ENCODE measurements at regions not wholly inside any gene's neighbourhood (a gene's known extent, or its start where the extent isn't known, plus 50 kb on each side); places are given as distances from the start of the nearest gene placed in this dataset.

DNA sequence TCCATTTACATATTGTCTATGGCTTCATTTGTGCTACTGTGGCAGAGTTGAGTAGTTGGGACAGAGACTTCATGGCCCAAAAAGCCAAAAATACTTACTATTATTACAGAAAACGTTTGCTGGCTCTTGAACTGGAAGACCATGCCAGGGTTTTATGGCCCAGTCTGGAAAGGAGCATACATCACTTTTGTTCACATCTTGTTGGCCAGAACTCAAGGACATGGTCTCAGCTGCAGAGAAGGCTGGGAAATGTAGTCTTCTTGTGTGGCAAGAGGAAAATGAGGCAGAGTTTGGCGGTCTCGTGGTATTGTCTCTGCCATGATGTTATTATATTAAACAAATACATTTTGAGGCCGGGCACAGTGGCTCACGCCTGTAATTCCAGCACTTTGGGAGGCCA is 509.6 kb downstream of the MED13L start:
- ATAC-seq (replicated peaks in 1 of 4) (no peak), DNase-seq (no peak)
- Mint-ChIP-seq H3K27me3 (peaks cover 5 to 16% of the 10 kb centered on the region in 2 donors), H3K4me3 (no peak overlapping the region), H3K9me3 (peaks cover 0 to 8% (median 3%) of the 10 kb centered on the region in 3 donors), H3K4me1 (no peaks in the 10 kb centered on the region), H3K36me3 (no peaks in the 10 kb centered on the region), H3K27ac (no peak overlapping the region)
- Histone ChIP-seq H3K4me1 (ENCODE audit: control insufficient read depth in 1 of 2, extremely low read depth in 1 of 2, insufficient read depth in 2 of 2, low read length in 2 of 2) (no peaks in the 10 kb centered on the region), H3K27ac (ENCODE audit: low read length) (no peak overlapping the region), H3K27me3 (replicated peaks in 1 of 2; ENCODE audit: control insufficient read depth in 2 of 2, extremely low read depth in 1 of 2, insufficient read depth in 2 of 2, low read length in 1 of 2) (peaks cover 0 to 3% of the 10 kb centered on the region in 2 experiments), H3K36me3 (ENCODE audit: control insufficient read depth in 2 of 2, extremely low read depth in 1 of 2, insufficient read depth in 1 of 2, low read length in 1 of 2) (no peaks in the 10 kb centered on the region), H3K4me3 (ENCODE audit: control insufficient read depth in 1 of 2, extremely low read depth in 1 of 2, low read length in 1 of 2) (no peak overlapping the region), H3K9me3 (no peaks in the 10 kb centered on the region)
- POLR2A ChIA-PET = no interaction called here
- WGBS (ENCODE audit: insufficient coverage) = 20% methylated on average over 1 of the region's 5 CpGs
- CTCF ChIA-PET = no interaction called here

DNA sequence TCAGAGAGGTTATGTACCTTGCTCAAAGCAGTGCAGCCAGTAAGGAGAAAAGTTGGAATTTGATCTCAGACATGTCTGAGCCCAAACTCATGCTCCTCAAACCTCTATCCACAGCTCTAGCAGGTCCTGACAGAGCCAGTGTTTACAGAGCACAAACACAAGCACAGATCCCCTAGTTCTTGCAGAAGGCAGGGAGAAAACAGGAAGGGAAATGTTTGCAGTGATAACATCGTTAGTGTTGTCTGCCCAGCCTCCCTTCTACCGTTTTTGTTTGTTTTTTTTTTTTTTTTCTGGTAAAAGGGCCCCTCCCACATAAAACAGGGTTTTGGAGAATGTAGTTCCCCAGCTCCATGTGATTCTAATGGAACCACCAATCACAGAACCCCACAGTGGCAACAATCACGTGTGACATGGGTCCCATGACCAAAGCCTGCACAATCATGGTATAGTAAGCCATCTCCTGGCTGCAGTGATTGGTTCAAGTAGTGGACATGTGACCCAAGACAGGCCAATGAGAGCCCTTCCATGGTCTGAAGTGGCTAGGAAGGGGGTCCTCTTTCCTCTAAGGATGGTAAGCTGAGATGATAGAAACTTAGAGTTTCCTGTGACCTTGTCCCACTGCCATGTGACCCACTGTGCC is 513.4 kb downstream of the MED13L start:
- Histone ChIP-seq H3K9me3 (no peaks in the 10 kb centered on the region), H3K4me1 (ENCODE audit: control insufficient read depth in 1 of 2, extremely low read depth in 1 of 2, insufficient read depth in 2 of 2, low read length in 2 of 2) (no peaks in the 10 kb centered on the region), H3K27ac (ENCODE audit: low read length) (no peak overlapping the region), H3K27me3 (replicated peaks in 1 of 2; ENCODE audit: control insufficient read depth in 2 of 2, extremely low read depth in 1 of 2, insufficient read depth in 2 of 2, low read length in 1 of 2) (peaks cover 0 to 3% of the 10 kb centered on the region in 2 experiments), H3K36me3 (ENCODE audit: control insufficient read depth in 2 of 2, extremely low read depth in 1 of 2, insufficient read depth in 1 of 2, low read length in 1 of 2) (no peaks in the 10 kb centered on the region), H3K4me3 (ENCODE audit: control insufficient read depth in 1 of 2, extremely low read depth in 1 of 2, low read length in 1 of 2) (no peak overlapping the region)
- Mint-ChIP-seq H3K27me3 (peaks cover 9 to 16% of the 10 kb centered on the region in 2 donors), H3K4me1 (no peaks in the 10 kb centered on the region), H3K36me3 (no peaks in the 10 kb centered on the region), H3K9me3 (peaks cover 0 to 8% (median 4%) of the 10 kb centered on the region in 3 donors), H3K27ac (no peak overlapping the region), H3K4me3 (no peak overlapping the region)
- CTCF ChIA-PET = no interaction called here
- no peak for DNase-seq
- no CpG with 5 or more reads among the region's 3 CpGs for WGBS (ENCODE audit: insufficient coverage)
- POLR2A ChIA-PET = no interaction called here
- ATAC-seq (replicated peaks in 1 of 4) = no peak

DNA sequence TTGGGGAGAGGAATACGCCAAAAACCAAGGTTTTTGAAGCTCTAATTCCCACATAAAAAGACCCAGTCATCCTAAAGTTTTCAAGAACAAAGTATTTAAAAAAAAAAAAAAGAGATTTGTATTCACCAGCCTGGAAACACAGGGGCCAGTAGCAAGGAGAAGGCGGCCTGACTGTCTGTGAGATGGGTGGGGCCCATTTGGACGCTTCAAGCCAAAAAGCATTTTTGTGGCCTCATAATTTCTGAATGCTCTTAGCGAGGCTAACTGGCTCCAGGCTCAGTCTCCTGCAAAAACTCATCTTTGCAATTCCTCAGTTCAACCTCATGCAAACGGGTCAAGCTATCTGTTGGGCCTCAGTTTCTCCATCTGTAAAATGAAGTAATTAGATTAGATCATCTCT is 514.1 kb downstream of the MED13L start:
- H3K36me3 Mint-ChIP-seq = no peaks in the 10 kb centered on the region
- Histone ChIP-seq H3K27me3 (replicated peaks in 1 of 2; ENCODE audit: control insufficient read depth in 2 of 2, extremely low read depth in 1 of 2, insufficient read depth in 2 of 2, low read length in 1 of 2) (peaks cover 2 to 3% of the 10 kb centered on the region in 2 experiments), H3K4me3 (ENCODE audit: control insufficient read depth in 1 of 2, extremely low read depth in 1 of 2, low read length in 1 of 2) (no peak overlapping the region), H3K9me3 (no peaks in the 10 kb centered on the region), H3K4me1 (ENCODE audit: control insufficient read depth in 1 of 2, extremely low read depth in 1 of 2, insufficient read depth in 2 of 2, low read length in 2 of 2) (no peaks in the 10 kb centered on the region), H3K27ac (ENCODE audit: low read length) (no peak overlapping the region), H3K36me3 (ENCODE audit: control insufficient read depth in 2 of 2, extremely low read depth in 1 of 2, insufficient read depth in 1 of 2, low read length in 1 of 2) (no peaks in the 10 kb centered on the region)
- ATAC-seq (replicated peaks in 1 of 4) (no peak), DNase-seq (no peak)
- CTCF ChIA-PET = no interaction called here
- H3K9me3 Mint-ChIP-seq = peaks cover 0 to 8% (median 4%) of the 10 kb centered on the region in 3 donors
- POLR2A ChIA-PET = no interaction called here
- no peak overlapping the region for H3K27ac Mint-ChIP-seq
- peaks cover 9 to 16% of the 10 kb centered on the region in 2 donors for H3K27me3 Mint-ChIP-seq
- no CpG with 5 or more reads among the region's 5 CpGs for WGBS (ENCODE audit: insufficient coverage)
- no peaks in the 10 kb centered on the region for H3K4me1 Mint-ChIP-seq
- no peak overlapping the region for H3K4me3 Mint-ChIP-seq

DNA sequence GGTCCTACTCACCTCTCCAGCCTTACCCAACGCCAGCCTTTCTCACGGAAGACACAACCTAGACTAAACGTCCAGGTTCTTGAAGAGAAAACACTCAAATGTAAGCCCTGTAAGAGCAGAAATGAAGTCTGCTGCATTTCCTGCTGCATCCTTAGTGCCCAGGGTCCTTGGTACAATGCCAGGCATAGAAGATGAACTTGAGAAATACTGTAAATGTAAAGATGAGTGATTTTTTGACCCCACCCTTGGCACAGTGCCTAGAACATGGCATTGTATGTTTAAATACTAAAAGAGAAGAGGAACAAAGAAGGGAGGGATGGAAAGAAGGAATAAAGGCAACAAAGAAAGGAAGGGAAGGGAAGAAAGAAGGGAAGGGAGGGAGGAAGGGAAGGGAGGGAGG is 514.6 kb downstream of the MED13L start:
- H3K27ac Mint-ChIP-seq = no peak overlapping the region
- ChIA-PET CTCF (no interaction called here), POLR2A (no interaction called here)
- H3K9me3 Mint-ChIP-seq = peaks cover 0 to 8% (median 4%) of the 10 kb centered on the region in 3 donors
- no peak for DNase-seq
- no peaks in the 10 kb centered on the region for H3K36me3 Mint-ChIP-seq
- H3K27me3 Mint-ChIP-seq = peaks cover 9 to 16% of the 10 kb centered on the region in 2 donors
- H3K4me1 Mint-ChIP-seq = no peaks in the 10 kb centered on the region
- no peaks in the 10 kb centered on the region for H3K4me1 ChIP-seq (ENCODE audit: control insufficient read depth in 1 of 2, extremely low read depth in 1 of 2, insufficient read depth in 2 of 2, low read length in 2 of 2)
- H3K36me3 ChIP-seq (ENCODE audit: control insufficient read depth in 2 of 2, extremely low read depth in 1 of 2, insufficient read depth in 1 of 2, low read length in 1 of 2) = no peaks in the 10 kb centered on the region
- no peak overlapping the region for H3K27ac ChIP-seq (ENCODE audit: low read length)
- H3K9me3 ChIP-seq = no peaks in the 10 kb centered on the region
- WGBS (ENCODE audit: insufficient coverage) = 88% methylated on average over 3 of the region's 3 CpGs
- H3K4me3 Mint-ChIP-seq = no peak overlapping the region
- no peak for ATAC-seq (replicated peaks in 1 of 4)
- peaks cover 2 to 3% of the 10 kb centered on the region in 2 experiments for H3K27me3 ChIP-seq (replicated peaks in 1 of 2; ENCODE audit: control insufficient read depth in 2 of 2, extremely low read depth in 1 of 2, insufficient read depth in 2 of 2, low read length in 1 of 2)
- H3K4me3 ChIP-seq (ENCODE audit: control insufficient read depth in 1 of 2, extremely low read depth in 1 of 2, low read length in 1 of 2) = no peak overlapping the region

DNA sequence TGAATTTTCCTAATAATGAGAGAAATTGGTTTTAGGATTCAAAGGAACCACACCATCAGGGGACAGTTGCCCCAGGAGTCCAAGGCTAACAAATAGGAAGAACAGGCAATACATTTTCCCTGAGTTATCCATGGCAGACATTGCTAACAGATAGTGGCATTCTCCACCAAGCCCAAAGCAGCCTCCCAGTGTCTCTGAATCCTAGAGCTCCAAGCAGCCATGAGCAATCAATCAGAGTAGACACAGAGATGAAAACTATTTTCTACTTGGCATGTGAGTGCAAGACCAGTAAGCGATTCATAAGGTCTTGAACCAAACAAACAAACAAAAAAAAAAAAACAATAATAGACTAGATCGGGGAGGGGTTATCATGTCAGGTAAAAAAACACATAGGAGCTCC is 515.7 kb downstream of the MED13L start:
- ChIA-PET CTCF (no interaction called here), POLR2A (no interaction called here)
- no CpG with 5 or more reads among the region's 2 CpGs for WGBS (ENCODE audit: insufficient coverage)
- Mint-ChIP-seq H3K4me3 (no peak overlapping the region), H3K36me3 (no peaks in the 10 kb centered on the region), H3K9me3 (peaks cover 0 to 8% (median 4%) of the 10 kb centered on the region in 3 donors), H3K4me1 (no peaks in the 10 kb centered on the region), H3K27ac (no peak overlapping the region), H3K27me3 (peaks cover 9 to 21% of the 10 kb centered on the region in 2 donors)
- Histone ChIP-seq H3K4me1 (ENCODE audit: control insufficient read depth in 1 of 2, extremely low read depth in 1 of 2, insufficient read depth in 2 of 2, low read length in 2 of 2) (no peaks in the 10 kb centered on the region), H3K27ac (ENCODE audit: low read length) (no peak overlapping the region), H3K36me3 (ENCODE audit: control insufficient read depth in 2 of 2, extremely low read depth in 1 of 2, insufficient read depth in 1 of 2, low read length in 1 of 2) (no peaks in the 10 kb centered on the region), H3K9me3 (no peaks in the 10 kb centered on the region), H3K27me3 (replicated peaks in 1 of 2; ENCODE audit: control insufficient read depth in 2 of 2, extremely low read depth in 1 of 2, insufficient read depth in 2 of 2, low read length in 1 of 2) (peaks cover 2 to 3% of the 10 kb centered on the region in 2 experiments), H3K4me3 (ENCODE audit: control insufficient read depth in 1 of 2, extremely low read depth in 1 of 2, low read length in 1 of 2) (no peak overlapping the region)
- no peak for DNase-seq
- ATAC-seq (replicated peaks in 1 of 4) = no peak

DNA sequence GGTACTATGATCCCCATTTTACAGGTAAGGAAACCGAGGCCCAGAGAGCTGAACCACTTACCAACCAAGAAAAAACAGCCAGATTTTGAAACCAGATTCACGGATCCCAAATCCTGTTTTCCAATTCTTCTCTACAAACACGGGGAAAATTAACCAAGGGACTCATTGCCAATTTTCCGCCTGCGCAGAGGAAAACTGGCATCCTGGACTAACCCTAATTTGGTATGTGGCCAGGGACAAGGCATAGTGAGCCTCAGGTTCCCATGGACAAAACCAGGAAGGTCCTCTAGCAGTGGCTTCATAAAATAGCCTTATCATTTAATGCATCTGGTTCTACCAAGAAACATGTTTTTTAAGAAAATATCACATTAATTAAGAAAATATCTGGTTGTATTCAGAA is 517.3 kb downstream of the MED13L start:
- no peaks in the 10 kb centered on the region for H3K36me3 ChIP-seq (ENCODE audit: control insufficient read depth in 2 of 2, extremely low read depth in 1 of 2, insufficient read depth in 1 of 2, low read length in 1 of 2)
- POLR2A ChIA-PET = no interaction called here
- Mint-ChIP-seq H3K27me3 (peaks cover 5 to 13% of the 10 kb centered on the region in 2 donors), H3K4me1 (no peaks in the 10 kb centered on the region), H3K9me3 (peaks cover 0 to 4% (median 4%) of the 10 kb centered on the region in 3 donors), H3K4me3 (no peak overlapping the region), H3K36me3 (no peaks in the 10 kb centered on the region), H3K27ac (no peak overlapping the region)
- no peaks in the 10 kb centered on the region for H3K9me3 ChIP-seq
- CTCF ChIA-PET = interaction anchor here in 1 of 2 donors (0.6 kb wide), 1 partner anchor 262 kb away, joined by 5 read pairs; no protein-coding TSS in a partner anchor
- WGBS (ENCODE audit: insufficient coverage) = 0% methylated on average over 1 of the region's 5 CpGs
- no peak for DNase-seq
- no peaks in the 10 kb centered on the region for H3K4me1 ChIP-seq (ENCODE audit: control insufficient read depth in 1 of 2, extremely low read depth in 1 of 2, insufficient read depth in 2 of 2, low read length in 2 of 2)
- H3K27me3 ChIP-seq (replicated peaks in 1 of 2; ENCODE audit: control insufficient read depth in 2 of 2, extremely low read depth in 1 of 2, insufficient read depth in 2 of 2, low read length in 1 of 2) = peaks cover 0 to 3% of the 10 kb centered on the region in 2 experiments
- H3K27ac ChIP-seq (ENCODE audit: low read length) = no peak overlapping the region
- H3K4me3 ChIP-seq (ENCODE audit: control insufficient read depth in 1 of 2, extremely low read depth in 1 of 2, low read length in 1 of 2) = no peak overlapping the region
- no peak for ATAC-seq (replicated peaks in 1 of 4)
